ENCODE measurements at regions not wholly inside any gene's neighbourhood (a gene's known extent, or its start where the extent isn't known, plus 50 kb on each side); places are given as distances from the start of the nearest gene placed in this dataset.

GRCh38 chr12:92032965-92033364 is 112.7 kb downstream of the BTG1 start:
- Histone ChIP-seq H3K4me1 (peaks cover 31% of the 10 kb centered on the region), H3K36me3 (no peaks in the 10 kb centered on the region), H3K9me3 (no peaks in the 10 kb centered on the region), H3K27me3 (no peaks in the 10 kb centered on the region), H3K4me3 (ENCODE audit: low read depth, low read length) (no peak overlapping the region)
- DNase-seq, result no peak
- no peak for TF ChIP-seq CTCF (IDR thresholded peaks at IDR 0.05; ENCODE audit: low read depth, low read length)

- no peaks in the 10 kb centered on the region for H3K36me3 ChIP-seq
- no peaks in the 10 kb centered on the region for H3K9me3 ChIP-seq
- H3K27me3 ChIP-seq, result no peaks in the 10 kb centered on the region
- no peak for DNase-seq
- TF ChIP-seq CTCF (IDR thresholded peaks at IDR 0.05; ENCODE audit: low read depth, low read length), result no peak
- H3K4me1 ChIP-seq, result peaks cover 35% of the 10 kb centered on the region
- H3K4me3 ChIP-seq (ENCODE audit: low read depth, low read length), result no peak overlapping the region
Measured at GRCh38 chr12:92032101-92032500, 113.5 kb downstream of the BTG1 start.

- no peak for TF ChIP-seq CTCF (IDR thresholded peaks at IDR 0.05; ENCODE audit: low read depth, low read length)
- no peak for DNase-seq
- Histone ChIP-seq H3K27me3 (no peaks in the 10 kb centered on the region), H3K4me1 (peaks cover 26% of the 10 kb centered on the region), H3K9me3 (no peaks in the 10 kb centered on the region), H3K4me3 (ENCODE audit: low read depth, low read length) (no peak overlapping the region), H3K36me3 (no peaks in the 10 kb centered on the region)
Measured at GRCh38 chr12:92030618-92031017, 115.0 kb downstream of the BTG1 start.

- no peaks in the 10 kb centered on the region for H3K27me3 ChIP-seq
- DNase-seq, result no peak
- H3K9me3 ChIP-seq, result no peaks in the 10 kb centered on the region
- H3K4me1 ChIP-seq, result peaks cover 21% of the 10 kb centered on the region
- no peak overlapping the region for H3K4me3 ChIP-seq (ENCODE audit: low read depth, low read length)
- no peaks in the 10 kb centered on the region for H3K36me3 ChIP-seq
- TF ChIP-seq CTCF (IDR thresholded peaks at IDR 0.05; ENCODE audit: low read depth, low read length), result no peak
Measured at GRCh38 chr12:92029902-92030586, 115.6 kb downstream of the BTG1 start.

GRCh38 chr12:92029136-92029535 is 116.5 kb downstream of the BTG1 start:
- peaks cover 20% of the 10 kb centered on the region for H3K4me1 ChIP-seq
- H3K36me3 ChIP-seq, result no peaks in the 10 kb centered on the region
- H3K27me3 ChIP-seq, result no peaks in the 10 kb centered on the region
- H3K9me3 ChIP-seq, result no peaks in the 10 kb centered on the region
- TF ChIP-seq CTCF (IDR thresholded peaks at IDR 0.05; ENCODE audit: low read depth, low read length), result no peak
- H3K4me3 ChIP-seq (ENCODE audit: low read depth, low read length), result no peak overlapping the region
- DNase-seq, result no peak

DNA sequence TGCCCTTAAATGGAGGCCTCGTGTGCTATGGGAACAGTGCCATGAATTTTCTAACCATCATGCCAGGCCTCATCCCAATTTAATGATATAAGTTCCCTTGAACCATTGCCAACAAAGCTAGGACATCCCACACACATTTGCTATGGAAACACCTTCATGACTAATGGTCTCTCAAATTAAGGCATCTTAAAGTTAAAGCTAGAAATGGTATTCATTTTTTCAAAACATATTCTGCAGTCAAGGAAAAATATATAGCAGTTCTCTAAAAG is 117.3 kb downstream of the BTG1 start:
- no peak overlapping the region for H3K4me3 ChIP-seq (ENCODE audit: low read depth, low read length)
- H3K36me3 ChIP-seq, result no peaks in the 10 kb centered on the region
- peaks cover 20% of the 10 kb centered on the region for H3K4me1 ChIP-seq
- no peak for TF ChIP-seq CTCF (IDR thresholded peaks at IDR 0.05; ENCODE audit: low read depth, low read length)
- H3K27me3 ChIP-seq, result no peaks in the 10 kb centered on the region
- H3K9me3 ChIP-seq, result no peaks in the 10 kb centered on the region
- DNase-seq, result no peak

All from BE2C (cell line).